ENCODE measurements at regions not wholly inside any gene's neighbourhood (a gene's known extent, or its start where the extent isn't known, plus 50 kb on each side); places are given as distances from the start of the nearest gene placed in this dataset.

DNA sequence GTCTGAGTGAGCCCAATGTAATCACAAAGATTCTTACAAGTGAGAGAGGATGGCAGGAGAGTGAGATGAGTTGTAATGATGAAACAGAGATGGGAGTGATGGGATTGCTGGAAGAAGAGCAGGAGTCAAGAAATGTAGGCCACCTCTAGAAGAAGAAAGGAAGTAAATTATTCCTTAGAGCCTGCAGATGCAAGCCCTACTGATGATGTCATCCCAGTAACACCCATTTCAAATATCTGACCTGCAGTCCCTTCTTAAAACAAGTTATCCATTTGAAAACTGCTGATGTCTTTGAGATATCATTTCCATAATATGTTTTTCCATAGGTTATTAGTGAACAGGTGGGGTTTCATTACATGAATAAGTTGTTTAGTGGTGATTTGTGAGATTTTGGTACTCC lies 888.0 kb upstream of the SLC39A10 start:
- no peaks in the 10 kb centered on the region for H3K27me3 ChIP-seq (ENCODE audit: control insufficient read depth in 2 of 2, insufficient read depth in 2 of 2, low read length in 2 of 2)
- no peak for FAIRE-seq
- no peak overlapping the region for H2AFZ ChIP-seq (ENCODE audit: low read depth, low read length)
- no peak overlapping the region for H3K4me3 ChIP-seq (replicated peaks in 1 of 3; ENCODE audit: insufficient read depth in 1 of 3, low read depth in 1 of 3, low read length in 3 of 3)
- ChIA-PET CTCF (no interaction called here), POLR2A (no interaction called here)
- no peaks in the 10 kb centered on the region for H4K20me1 ChIP-seq (replicated peaks; ENCODE audit: control insufficient read depth, extremely low read depth, insufficient read depth, low read length)
- no TSS peak for BruUV-seq (replicated peaks)
- no peak overlapping the region for H3K4me2 ChIP-seq (ENCODE audit: insufficient read depth, low read length)
- dilution Hi-C loops (cut with MboI; ENCODE audit: extremely low pct_ligation_motif_present, low sequenced_read_pairs) (no loop called here), intact Hi-C loops (cut with micrococcal nuclease) (no loop called here)
- no peak overlapping the region for H3K27ac ChIP-seq (ENCODE audit: insufficient read depth, low read depth, low read length)
- H3K36me3 ChIP-seq (ENCODE audit: control insufficient read depth in 2 of 2, extremely low read depth in 1 of 2, insufficient read depth in 2 of 2, low read length in 2 of 2), result no peaks in the 10 kb centered on the region
- no peaks in the 10 kb centered on the region for H3K79me2 ChIP-seq (ENCODE audit: control insufficient read depth, insufficient read depth, low read length)
- H3K9me1 ChIP-seq (replicated peaks; ENCODE audit: control insufficient read depth, extremely low read depth, insufficient read depth, low read length), result no peaks in the 10 kb centered on the region
- peaks cover 5% of the 10 kb centered on the region for H3K4me1 ChIP-seq (ENCODE audit: control insufficient read depth, extremely low read depth, insufficient read depth, low read length)
- H3K9ac ChIP-seq (replicated peaks; ENCODE audit: extremely low read depth, insufficient read depth, low read length), result no peak overlapping the region
- no peak for DNase-seq (ENCODE audit: low read depth, low spot score)
- H3K9me3 ChIP-seq (replicated peaks; ENCODE audit: control insufficient read depth, insufficient read depth, low read length), result no peaks in the 10 kb centered on the region
- TF ChIP-seq POLR2A (IDR thresholded peaks at IDR 0.05; ENCODE audit: low read depth, low read length) (no peak), EZH2 (IDR thresholded peaks at IDR 0.05; ENCODE audit: borderline replicate concordance, low read depth, low read length, severe bottlenecking) (no peak), MYC (IDR thresholded peaks at IDR 0.05; ENCODE audit: low read depth, low read length) (no peak), POLR2AphosphoS5 (IDR thresholded peaks at IDR 0.05; ENCODE audit: insufficient read depth, low read depth, low read length) (no peak), FOS (IDR thresholded peaks at IDR 0.05; ENCODE audit: borderline replicate concordance, insufficient read depth, low read length) (no peak), JUN (IDR thresholded peaks at IDR 0.05; ENCODE audit: borderline replicate concordance, insufficient read depth, insufficient read length, low read depth) (no peak), GATA2 (IDR thresholded peaks at IDR 0.05; ENCODE audit: insufficient read depth, insufficient read length, low read depth, low read length) (no peak)
- TF ChIP-seq, protein P1, sequence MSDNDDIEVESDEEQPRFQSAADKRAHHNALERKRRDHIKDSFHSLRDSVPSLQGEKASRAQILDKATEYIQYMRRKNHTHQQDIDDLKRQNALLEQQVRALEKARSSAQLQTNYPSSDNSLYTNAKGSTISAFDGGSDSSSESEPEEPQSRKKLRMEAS (IDR thresholded peaks at IDR 0.05; ENCODE audit: insufficient read depth, insufficient read length), result no peak
- TF ChIP-seq, protein P2, sequence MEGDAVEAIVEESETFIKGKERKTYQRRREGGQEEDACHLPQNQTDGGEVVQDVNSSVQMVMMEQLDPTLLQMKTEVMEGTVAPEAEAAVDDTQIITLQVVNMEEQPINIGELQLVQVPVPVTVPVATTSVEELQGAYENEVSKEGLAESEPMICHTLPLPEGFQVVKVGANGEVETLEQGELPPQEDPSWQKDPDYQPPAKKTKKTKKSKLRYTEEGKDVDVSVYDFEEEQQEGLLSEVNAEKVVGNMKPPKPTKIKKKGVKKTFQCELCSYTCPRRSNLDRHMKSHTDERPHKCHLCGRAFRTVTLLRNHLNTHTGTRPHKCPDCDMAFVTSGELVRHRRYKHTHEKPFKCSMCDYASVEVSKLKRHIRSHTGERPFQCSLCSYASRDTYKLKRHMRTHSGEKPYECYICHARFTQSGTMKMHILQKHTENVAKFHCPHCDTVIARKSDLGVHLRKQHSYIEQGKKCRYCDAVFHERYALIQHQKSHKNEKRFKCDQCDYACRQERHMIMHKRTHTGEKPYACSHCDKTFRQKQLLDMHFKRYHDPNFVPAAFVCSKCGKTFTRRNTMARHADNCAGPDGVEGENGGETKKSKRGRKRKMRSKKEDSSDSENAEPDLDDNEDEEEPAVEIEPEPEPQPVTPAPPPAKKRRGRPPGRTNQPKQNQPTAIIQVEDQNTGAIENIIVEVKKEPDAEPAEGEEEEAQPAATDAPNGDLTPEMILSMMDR (IDR thresholded peaks at IDR 0.05; ENCODE audit: extremely low read depth in 1 of 2, insufficient read depth in 1 of 2, low read depth in 1 of 2, low read length in 2 of 2), result no peak

Measured in endothelial cell of umbilical vein (primary cell).